ENCODE measurements at regions not wholly inside any gene's neighbourhood (a gene's known extent, or its start where the extent isn't known, plus 50 kb on each side); places are given as distances from the start of the nearest gene placed in this dataset.

- ATAC-seq: no peak; the same call in 2 of the 3 replicates
- TF ChIP-seq GLIS3 (CRISPR knock-in tag; IDR thresholded peaks at IDR 0.05) (no peak), CREB5 (CRISPR knock-in tag; IDR thresholded peaks at IDR 0.05; ENCODE audit: low read depth) (no peak), OSR1 (CRISPR knock-in tag; IDR thresholded peaks at IDR 0.05) (no peak), PPARA (CRISPR knock-in tag; IDR thresholded peaks at IDR 0.05; ENCODE audit: borderline replicate concordance) (no peak), ESRRG (CRISPR knock-in tag; IDR thresholded peaks at IDR 0.05) (no peak), BACH2 (CRISPR knock-in tag; IDR thresholded peaks at IDR 0.05; ENCODE audit: borderline replicate concordance) (no peak), ZFP30 (CRISPR knock-in tag; IDR thresholded peaks at IDR 0.05) (no peak), CSDC2 (CRISPR knock-in tag; IDR thresholded peaks at IDR 0.05) (no peak), TOX (CRISPR knock-in tag; IDR thresholded peaks at IDR 0.05; ENCODE audit: borderline replicate concordance) (no peak), RARB (CRISPR knock-in tag; IDR thresholded peaks at IDR 0.05) (no peak), PATZ1 (CRISPR knock-in tag; IDR thresholded peaks at IDR 0.05; ENCODE audit: borderline replicate concordance) (no peak), TSHZ2 (CRISPR knock-in tag; IDR thresholded peaks at IDR 0.05) (no peak), ZNF565 (CRISPR knock-in tag; conservative IDR thresholded peaks at IDR 0.05; ENCODE audit: low read depth) (no peak), TCF4 (CRISPR knock-in tag; IDR thresholded peaks at IDR 0.05; ENCODE audit: borderline replicate concordance) (no peak), ZC3H10 (CRISPR knock-in tag; IDR thresholded peaks at IDR 0.05) (no peak), ARNTL (CRISPR knock-in tag; IDR thresholded peaks at IDR 0.05; ENCODE audit: borderline replicate concordance, low read depth) (no peak), POU6F1 (CRISPR knock-in tag; IDR thresholded peaks at IDR 0.05; ENCODE audit: borderline replicate concordance, low read depth) (no peak), ZFP3 (CRISPR knock-in tag; IDR thresholded peaks at IDR 0.05) (no peak), ZNF70 (CRISPR knock-in tag; IDR thresholded peaks at IDR 0.05) (no peak)
- TF ChIP-seq, protein P1, sequence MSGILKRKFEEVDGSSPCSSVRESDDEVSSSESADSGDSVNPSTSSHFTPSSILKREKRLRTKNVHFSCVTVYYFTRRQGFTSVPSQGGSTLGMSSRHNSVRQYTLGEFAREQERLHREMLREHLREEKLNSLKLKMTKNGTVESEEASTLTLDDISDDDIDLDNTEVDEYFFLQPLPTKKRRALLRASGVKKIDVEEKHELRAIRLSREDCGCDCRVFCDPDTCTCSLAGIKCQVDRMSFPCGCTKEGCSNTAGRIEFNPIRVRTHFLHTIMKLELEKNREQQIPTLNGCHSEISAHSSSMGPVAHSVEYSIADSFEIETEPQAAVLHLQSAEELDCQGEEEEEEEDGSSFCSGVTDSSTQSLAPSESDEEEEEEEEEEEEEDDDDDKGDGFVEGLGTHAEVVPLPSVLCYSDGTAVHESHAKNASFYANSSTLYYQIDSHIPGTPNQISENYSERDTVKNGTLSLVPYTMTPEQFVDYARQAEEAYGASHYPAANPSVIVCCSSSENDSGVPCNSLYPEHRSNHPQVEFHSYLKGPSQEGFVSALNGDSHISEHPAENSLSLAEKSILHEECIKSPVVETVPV (CRISPR knock-in tag; IDR thresholded peaks at IDR 0.05): no peak
Observed at GRCh38 chr4:54585321-54586000, 72.3 kb upstream of the KIT start.

DNA sequence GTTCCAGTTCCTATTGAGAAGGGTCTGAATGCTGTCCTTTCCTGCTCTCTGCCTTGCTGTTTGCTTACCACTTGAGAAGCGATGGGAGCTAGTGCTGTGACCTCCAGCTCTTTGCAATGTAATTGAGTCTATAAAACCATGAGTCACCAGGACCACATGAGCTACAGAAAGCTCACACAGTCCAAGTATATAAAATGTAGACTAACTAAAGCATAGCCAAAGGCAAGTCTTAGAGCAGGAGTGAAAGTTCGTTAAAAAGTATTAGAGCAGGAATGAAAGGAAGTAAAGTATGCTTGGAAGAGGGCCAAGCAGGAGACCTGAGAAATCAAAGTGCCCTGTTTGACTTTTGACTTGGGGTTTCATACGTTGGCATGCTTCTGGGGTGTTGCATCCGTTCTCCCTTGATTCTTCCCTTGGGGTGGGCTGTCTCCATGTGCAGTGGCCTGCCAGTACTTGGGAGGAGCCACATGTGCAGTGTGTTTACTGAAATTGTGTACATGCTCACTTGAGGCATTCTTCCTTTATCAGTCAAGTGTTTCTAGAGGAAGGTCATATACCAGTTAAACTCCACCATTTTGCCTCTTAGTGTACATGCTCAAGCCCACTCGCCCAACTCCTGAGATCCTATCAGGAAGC lies 71.3 kb upstream of the KIT start:
- ATAC-seq: peak; percentile 66; the same call in 2 of the 3 replicates
- no peak for TF ChIP-seq ZNF8 (CRISPR knock-in tag; IDR thresholded peaks at IDR 0.05)

Measured in SK-N-SH treated with all-trans-retinoic acid at 6 μM for 48 hours (cell line).